Upper lobe of left lung (tissue), 4 donors: ENCODE measurements at regions not wholly inside any gene's neighbourhood (a gene's known extent, or its start where the extent isn't known, plus 50 kb on each side); places are given as distances from the start of the nearest gene placed in this dataset.
A peak's percentile ranks its signal among the peaks of the same experiment; 100 is the strongest.

ENCODE experiments used
- CTCF ChIP-seq, 6 experiments: fragments of 450-650 bp in 4 of 6; fragments of 200-600 bp in 2 of 6; sonication (generic) in 2 of 6; IDR thresholded peaks; one replicate each; pipeline ENCODE4 v1.5.1; 2016 to 2019; ENCODE audit warnings: antibody characterized with exemption in 6 of 6
- POLR2A ChIP-seq, 4 donors: fragments of 450-650 bp; IDR thresholded peaks; one replicate each; pipeline ENCODE4 v1.5.1; 2016 to 2017; ENCODE audit warnings: antibody characterized with exemption in 4 of 4, mild to moderate bottlenecking in 2 of 4
- POLR2AphosphoS5 ChIP-seq, 2 donors: sonication (generic); formaldehyde crosslinking; IDR thresholded peaks; one replicate each; pipeline ENCODE4 v1.5.1; 2017; ENCODE audit warnings: antibody characterized with exemption in 2 of 2

- TF ChIP-seq CTCF (IDR thresholded peaks at IDR 0.05) (no peak), POLR2A (IDR thresholded peaks at IDR 0.05) (no peak), POLR2AphosphoS5 (IDR thresholded peaks at IDR 0.05) (peak in 1 of 2 donors; percentile 25)
These were observed 116.9 kb upstream of the EDNRB start for GRCh38 chr13:78035500-78035899.
